SKM-1 (cell line): ENCODE measurements at regions not wholly inside any gene's neighbourhood (a gene's known extent, or its start where the extent isn't known, plus 50 kb on each side); places are given as distances from the start of the nearest gene placed in this dataset.
"Not testable (repeated sequence)": the region's sequence is repeated elsewhere in the genome, so short reads cannot be mapped to it uniquely, and the experiment has no call there.

Experiments
- DNase-seq: peaks from one replicate; lab custom pipeline; 2025; ENCODE audit not compliant: unreplicated experiment; lab: John Stamatoyannopoulos, UW

DNA sequence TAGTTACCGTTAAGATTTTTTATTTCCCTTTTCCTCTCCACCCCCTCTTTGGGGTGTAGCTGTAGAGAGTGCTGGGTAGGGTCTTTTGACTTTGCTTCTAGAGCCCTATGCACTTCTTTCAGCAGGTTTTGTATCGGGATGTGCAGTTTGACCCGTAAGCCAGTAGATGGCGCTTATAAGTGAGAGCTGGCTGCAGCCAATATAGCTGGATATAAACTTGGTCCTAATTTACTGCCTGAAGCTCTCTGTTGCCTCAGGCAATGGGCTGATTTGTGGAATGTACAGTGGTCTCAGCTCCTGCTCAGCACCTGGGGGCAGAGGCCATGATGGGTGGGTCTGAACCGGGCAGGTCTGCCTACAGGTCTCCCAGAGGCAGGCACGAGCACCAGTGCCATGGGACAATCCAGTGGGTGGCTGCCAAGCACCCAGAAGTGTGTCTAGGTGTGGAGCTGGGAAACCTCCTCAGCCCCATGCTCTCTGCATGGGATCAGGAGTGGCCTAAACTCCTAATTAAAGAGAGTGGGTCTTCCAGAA is 146.5 kb downstream of the SPANXN1 start:
- peak; percentile 0 for DNase-seq

DNA sequence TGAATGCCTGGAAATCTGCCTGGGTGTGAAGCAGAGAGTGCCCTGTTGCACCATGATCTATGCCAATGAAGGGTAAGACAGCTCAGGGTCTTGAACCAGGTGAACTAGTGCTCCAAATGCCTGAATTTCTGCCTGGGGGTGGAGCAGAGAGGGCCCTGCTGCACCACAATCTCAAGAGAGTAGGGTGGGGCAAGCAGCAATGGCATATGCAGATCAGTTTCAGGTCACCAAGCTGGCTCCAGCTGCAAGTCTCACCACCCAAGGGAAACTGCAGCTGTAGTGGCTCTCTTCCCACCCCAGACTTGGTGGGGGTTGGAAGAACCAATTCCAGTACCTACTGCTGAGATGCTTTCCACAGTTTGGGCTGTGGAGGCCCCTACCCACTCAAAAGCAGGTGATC is 147.0 kb downstream of the SPANXN1 start:
- no peak for DNase-seq

- no peak for DNase-seq
These were observed 149.3 kb downstream of the SPANXN1 start for GRCh38 chrX:145396612-145397011.

- no peak for DNase-seq
These were observed 157.7 kb downstream of the SPANXN1 start for GRCh38 chrX:145405012-145405411.

GRCh38 chrX:145410622-145411021 is 163.3 kb downstream of the SPANXN1 start:
- no peak for DNase-seq

DNA sequence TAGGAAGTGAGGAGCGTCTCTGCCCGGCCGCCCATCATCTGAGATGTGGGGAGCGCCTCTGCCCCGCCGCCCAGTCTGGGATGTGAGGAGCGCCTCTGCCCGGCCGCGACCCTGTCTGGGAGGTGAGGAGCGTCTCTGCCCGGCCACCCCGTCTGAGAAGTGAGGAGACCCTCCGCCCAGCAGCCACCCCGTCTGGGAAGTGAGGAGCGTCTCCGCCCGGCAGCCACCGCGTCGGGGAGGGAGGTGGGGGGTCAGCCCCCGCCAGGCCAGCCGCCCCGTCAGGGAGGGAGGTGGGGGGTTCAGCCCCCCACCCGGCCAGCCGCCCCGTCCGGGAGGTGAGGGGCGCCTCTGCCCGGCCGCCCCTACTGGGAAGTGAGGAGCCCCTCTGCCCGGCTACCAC is 188.9 kb downstream of the SPANXN1 start:
- not testable (repeated sequence) for DNase-seq

DNA sequence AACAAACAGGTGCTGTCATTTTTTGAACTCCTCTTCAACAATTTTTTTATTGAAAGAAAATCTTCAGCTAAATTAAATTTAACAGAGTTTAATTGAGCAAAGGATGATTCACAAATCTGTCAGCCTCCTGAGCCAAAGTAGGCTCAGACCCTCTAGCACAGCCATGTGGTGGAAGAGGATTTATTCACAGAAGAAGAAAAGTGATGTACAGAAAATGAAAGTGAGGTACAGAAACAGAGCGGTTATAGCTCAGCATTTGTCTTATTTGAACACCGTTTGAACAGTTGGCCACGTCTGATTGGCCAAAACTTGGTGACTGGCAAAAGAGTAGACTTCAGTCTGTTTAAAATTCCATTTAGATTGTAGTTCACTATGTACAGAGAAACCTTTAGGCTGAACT is 217.3 kb downstream of the SPANXN1 start:
- DNase-seq: no peak

DNA sequence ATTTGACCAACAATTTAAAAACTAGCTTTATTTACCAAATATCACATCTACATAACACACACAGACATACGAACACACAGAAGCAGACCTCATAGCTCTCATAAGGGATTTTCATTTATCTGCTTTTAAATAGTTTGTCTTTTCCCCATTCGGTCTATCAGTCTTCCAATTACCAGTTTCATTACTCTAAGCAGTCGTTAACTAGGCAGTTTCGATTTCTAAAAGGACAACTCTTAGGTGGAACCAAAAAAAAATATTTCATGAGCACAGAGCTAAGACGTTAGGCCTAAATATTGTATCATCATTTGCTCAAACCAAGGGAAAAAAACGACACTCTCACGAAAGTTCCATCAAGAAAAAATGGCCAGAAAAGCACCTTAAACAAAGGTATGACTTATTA is 228.4 kb downstream of the SPANXN1 start:
- no peak for DNase-seq

DNA sequence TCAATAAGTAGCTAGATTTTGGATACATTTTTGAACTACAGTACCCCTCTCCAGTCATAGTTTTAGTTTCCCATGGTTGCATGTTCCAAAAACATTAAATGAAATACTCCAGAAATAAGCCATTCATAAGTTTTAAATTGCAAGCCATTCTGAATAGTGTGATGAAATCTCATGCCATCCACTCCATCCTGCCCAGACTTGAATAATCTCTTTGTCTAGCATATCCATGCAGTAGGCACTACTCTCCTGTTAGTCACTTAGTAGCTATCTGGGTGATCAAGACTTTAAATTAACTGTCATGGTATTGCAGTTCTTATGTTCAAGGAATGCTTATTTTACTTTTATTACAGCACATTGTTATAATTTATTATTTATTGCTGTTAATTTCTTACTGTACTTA is 237.4 kb downstream of the SPANXN1 start:
- no peak for DNase-seq

DNA sequence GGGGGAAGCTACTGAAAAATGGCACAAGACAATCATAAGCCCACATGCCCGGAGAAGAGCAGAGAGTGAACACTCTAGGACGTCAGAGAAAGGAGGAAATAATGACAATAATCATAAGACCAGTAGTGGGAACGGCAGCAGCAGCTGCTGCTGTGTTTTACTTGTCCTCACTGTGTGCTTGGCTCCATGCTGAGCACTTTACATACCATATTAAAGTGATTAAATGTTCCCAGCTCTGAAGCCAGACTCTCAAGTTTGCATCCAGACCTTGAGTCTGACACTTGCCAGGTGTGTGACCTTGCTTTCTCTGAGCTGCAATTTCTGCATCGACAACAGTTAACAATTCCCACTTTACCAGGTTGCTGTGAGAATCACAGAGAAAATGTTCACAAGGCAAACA is 255.4 kb downstream of the SPANXN1 start:
- no peak for DNase-seq

DNA sequence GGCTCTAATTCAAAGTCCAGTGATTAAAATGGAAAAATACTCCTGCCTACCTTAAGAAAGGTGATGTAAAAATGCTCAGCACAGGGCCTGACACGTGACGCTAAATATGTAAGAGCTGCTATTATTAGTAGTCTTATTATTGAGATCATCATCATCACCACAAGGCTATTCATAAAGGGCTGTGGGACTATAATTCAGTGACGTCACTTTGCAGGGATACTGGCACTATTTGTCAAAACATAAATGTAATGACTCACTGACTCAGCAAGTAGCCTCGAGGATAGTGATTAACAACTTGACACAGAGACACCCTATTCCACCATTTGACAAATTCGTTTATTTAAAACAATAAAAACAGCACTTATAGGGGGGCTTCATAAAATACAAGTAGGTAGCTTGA is 258.9 kb downstream of the SPANXN1 start:
- DNase-seq: no peak

- no peak for DNase-seq
These were observed 277.6 kb downstream of the SPANXN1 start for GRCh38 chrX:145524931-145525330.

DNA sequence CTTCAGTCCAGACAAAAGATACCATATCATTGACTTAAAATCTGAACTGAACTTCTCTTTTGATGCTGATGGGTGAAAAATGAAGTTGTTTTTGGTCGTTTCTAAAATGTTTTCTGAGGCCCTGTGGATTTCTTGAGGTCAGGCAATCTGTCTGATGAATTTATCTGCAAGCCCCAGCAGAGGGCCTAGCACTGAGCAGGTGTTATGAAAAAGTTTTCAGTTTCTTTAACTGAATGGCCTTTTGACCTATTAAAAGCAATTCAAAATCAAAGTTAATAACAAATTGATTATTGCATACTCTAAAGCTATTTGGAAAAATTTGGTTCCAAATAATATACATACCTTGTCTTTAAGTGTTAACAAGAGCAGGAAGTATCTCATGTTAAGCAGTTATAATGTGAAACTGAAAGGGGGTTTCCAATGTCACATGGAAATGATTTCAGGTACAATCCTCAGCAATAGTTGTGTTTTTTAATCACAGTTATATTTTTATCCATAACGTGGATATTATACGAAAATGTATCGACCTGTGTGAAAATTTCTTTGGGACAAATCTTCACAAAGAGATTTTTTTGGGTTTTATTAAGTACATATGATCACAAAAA is 285.0 kb downstream of the SPANXN1 start:
- no peak for DNase-seq

DNA sequence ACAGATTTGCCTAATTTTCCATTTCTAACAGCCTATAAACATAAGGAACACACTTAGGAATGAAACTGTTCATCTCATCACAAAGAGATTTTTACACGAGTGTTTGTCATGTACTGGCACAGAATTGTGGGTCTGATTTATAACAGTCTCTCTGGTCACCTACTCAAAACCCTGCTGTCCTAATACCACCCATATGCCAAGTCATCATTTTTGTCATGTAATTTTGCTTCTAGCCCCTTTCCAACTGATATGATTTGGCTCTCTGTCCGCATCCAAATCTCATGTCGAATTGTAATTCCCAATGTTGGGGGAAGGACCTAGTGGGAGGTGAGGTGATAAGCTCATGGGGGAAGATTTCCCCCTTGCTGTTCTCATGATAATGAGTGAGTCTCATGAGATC is 284.1 kb upstream of the SLITRK2 start:
- DNase-seq: no peak

DNA sequence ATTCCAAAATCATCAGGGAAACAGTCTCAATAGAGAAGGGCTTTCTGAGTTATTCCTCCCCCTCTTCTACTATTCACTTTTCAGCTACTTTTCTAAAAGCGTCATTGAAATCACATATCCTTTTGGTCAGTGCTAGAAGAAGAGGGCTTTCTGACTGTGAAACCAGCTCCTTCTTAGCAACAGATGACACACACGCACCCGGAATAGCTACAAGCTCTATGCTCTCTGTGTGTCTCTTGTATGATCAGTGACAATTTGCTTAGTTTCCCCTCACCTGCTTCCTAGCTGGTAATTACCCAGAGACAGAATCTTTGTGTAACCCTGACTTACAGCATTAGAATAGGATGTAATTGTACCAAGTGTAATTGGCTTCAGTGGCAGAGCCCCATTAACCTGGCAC is 268.1 kb upstream of the SLITRK2 start:
- no peak for DNase-seq

DNA sequence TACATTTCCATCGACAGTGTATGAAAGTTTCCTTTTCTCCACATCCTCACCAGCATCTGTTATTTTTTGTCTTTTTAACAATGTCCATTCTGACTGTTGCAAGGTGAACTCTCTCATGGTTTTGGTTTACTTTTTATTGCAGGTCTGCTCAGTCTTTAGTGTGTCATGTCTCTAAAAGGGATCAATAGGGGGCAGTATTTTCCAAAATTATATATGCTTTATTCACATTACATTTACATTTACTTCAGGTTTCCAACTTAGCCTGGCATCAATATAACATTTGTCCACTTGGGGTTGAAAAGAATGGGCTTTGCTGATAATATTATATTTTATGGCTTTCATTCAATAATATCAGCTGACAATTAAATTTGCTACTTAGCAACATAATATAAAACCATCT is 265.0 kb upstream of the SLITRK2 start:
- no peak for DNase-seq

DNA sequence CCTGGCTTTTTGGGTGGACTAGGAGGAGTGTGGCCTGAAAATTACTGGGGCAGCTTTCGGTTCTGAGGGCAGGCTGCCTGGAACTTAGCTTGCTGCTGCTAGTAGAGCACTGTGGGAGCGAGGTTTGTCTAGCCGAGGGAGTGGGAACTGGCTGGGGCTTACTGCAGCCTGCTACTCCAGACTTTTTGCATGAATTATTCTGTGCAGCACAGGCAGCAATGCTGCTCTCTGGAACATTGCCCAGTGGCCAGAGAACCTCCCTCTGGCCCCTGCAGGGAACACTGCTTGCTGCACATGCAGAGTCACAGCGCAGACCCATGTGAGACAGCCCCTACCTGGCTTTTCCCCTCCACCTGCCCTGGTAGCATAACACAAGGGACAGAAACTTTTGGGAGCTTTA is 263.9 kb upstream of the SLITRK2 start:
- DNase-seq: no peak

GRCh38 chrX:145563159-145563558 is 254.5 kb upstream of the SLITRK2 start:
- DNase-seq: no peak

DNA sequence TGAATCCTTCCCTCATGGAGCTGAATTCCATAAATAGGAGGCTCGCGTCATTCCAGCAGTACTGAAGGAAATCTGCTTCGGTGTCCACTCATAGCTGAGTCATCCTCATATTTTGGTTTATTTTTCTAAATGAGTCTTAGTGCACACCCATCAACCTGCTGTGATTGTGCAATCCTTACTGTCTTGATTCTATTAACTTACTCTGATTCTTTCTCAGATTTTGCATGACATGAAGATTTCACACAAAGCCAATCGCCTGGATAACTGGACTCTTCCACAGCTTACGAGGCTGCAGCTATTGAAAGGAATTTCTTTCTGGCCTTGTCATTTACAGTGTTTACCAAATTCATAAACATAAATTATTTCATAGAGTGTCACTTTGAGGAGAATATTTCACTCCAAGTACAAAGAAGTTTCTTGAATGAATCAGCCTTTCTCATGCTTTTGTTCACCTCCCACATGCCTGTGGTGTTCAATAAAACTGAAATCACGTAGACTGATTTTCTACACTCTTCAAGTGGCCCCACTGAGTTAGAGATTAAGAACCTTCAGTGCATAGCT is 207.6 kb upstream of the SLITRK2 start:
- no peak for DNase-seq

GRCh38 chrX:145613894-145614293 is 203.7 kb upstream of the SLITRK2 start:
- DNase-seq: no peak

GRCh38 chrX:145620666-145621065 is 197.0 kb upstream of the SLITRK2 start:
- DNase-seq: no peak

GRCh38 chrX:145623453-145623852 is 194.2 kb upstream of the SLITRK2 start:
- DNase-seq: no peak

- DNase-seq: no peak
These were observed 187.5 kb upstream of the SLITRK2 start for GRCh38 chrX:145630081-145630480.
